Iris pigment epithelial cell (primary cell): ENCODE measurements at regions not wholly inside any gene's neighbourhood (a gene's known extent, or its start where the extent isn't known, plus 50 kb on each side); places are given as distances from the start of the nearest gene placed in this dataset.
"Not testable (repeated sequence)": the region's sequence is repeated elsewhere in the genome, so short reads cannot be mapped to it uniquely, and the experiment has no call there.

Experiments used
- DNase-seq: peaks from one replicate; pipeline ENCODE4 v3.0.0-alpha.2; 2011; ENCODE audit warnings: low read depth

GRCh38 chr5:115439042-115439441 lies 105.5 kb downstream of the FEM1C start:
- no peak for DNase-seq

- peak; percentile 62 for DNase-seq
These were observed 108.5 kb downstream of the FEM1C start for GRCh38 chr5:115435778-115436712.

- DNase-seq: no peak
These were observed 109.4 kb downstream of the FEM1C start for GRCh38 chr5:115435065-115435777.

- peak; percentile 59 for DNase-seq
These were observed 110.7 kb downstream of the FEM1C start for GRCh38 chr5:115433918-115434317.

GRCh38 chr5:115432691-115433090 lies 111.9 kb downstream of the FEM1C start:
- DNase-seq: peak; percentile 80

GRCh38 chr5:115431116-115431515 lies 113.5 kb downstream of the FEM1C start:
- no peak for DNase-seq

GRCh38 chr5:115430374-115430773 lies 114.2 kb downstream of the FEM1C start:
- no peak for DNase-seq

GRCh38 chr5:115429345-115429940 lies 115.1 kb downstream of the FEM1C start:
- no peak for DNase-seq

GRCh38 chr5:115428676-115429075 lies 115.9 kb downstream of the FEM1C start:
- no peak for DNase-seq

GRCh38 chr5:115428248-115428647 lies 116.3 kb downstream of the FEM1C start:
- no peak for DNase-seq

- no peak for DNase-seq
These were observed 120.1 kb downstream of the FEM1C start for GRCh38 chr5:115424446-115424845.

GRCh38 chr5:115424030-115424429 lies 120.5 kb downstream of the FEM1C start:
- DNase-seq: no peak

GRCh38 chr5:115423541-115423940 lies 121.0 kb downstream of the FEM1C start:
- peak; percentile 45 for DNase-seq

GRCh38 chr5:115423051-115423450 lies 121.5 kb downstream of the FEM1C start:
- no peak for DNase-seq

GRCh38 chr5:115420812-115421211 lies 123.8 kb downstream of the FEM1C start:
- not testable (repeated sequence) for DNase-seq

- peak; percentile 96 for DNase-seq
These were observed 123.6 kb upstream of the CCDC112 start for GRCh38 chr5:115419846-115420585.

- DNase-seq: no peak
These were observed 122.3 kb upstream of the CCDC112 start for GRCh38 chr5:115418788-115419187.

GRCh38 chr5:115417076-115417475 lies 120.6 kb upstream of the CCDC112 start:
- no peak for DNase-seq

- DNase-seq: peak; percentile 67
These were observed 118.7 kb upstream of the CCDC112 start for GRCh38 chr5:115415143-115415491.

- DNase-seq: peak; percentile 83
These were observed 118.1 kb upstream of the CCDC112 start for GRCh38 chr5:115414406-115415142.

GRCh38 chr5:115413651-115414050 lies 117.2 kb upstream of the CCDC112 start:
- no peak for DNase-seq
